Mammary epithelial cell (primary cell): ENCODE measurements at regions not wholly inside any gene's neighbourhood (a gene's known extent, or its start where the extent isn't known, plus 50 kb on each side); places are given as distances from the start of the nearest gene placed in this dataset.
"Not testable (repeated sequence)": the region's sequence is repeated elsewhere in the genome, so short reads cannot be mapped to it uniquely, and the experiment has no call there.

ENCODE experiments used
- EZH2 ChIP-seq: IDR thresholded peaks from 2 replicates; pipeline ENCODE4 v1.6.1; 2012; ENCODE audit warnings: low read length, inconsistent platforms, borderline replicate concordance
- TF ChIP-seq, protein P1 (sequence below), 2 donors: IDR thresholded peaks in 1 of 2; conservative IDR thresholded peaks in 1 of 2; 2 replicates each; pipeline ENCODE4 v1.5.1; 2011 to 2012; ENCODE audit warnings: inconsistent platforms in 2 of 2, low read length in 2 of 2, mild to moderate bottlenecking in 2 of 2, control low read depth in 1 of 2, low read depth in 1 of 2; ENCODE audit not compliant: insufficient read depth in 1 of 2; ENCODE audit errors: extremely low read depth in 1 of 2

- TF ChIP-seq, protein P1, sequence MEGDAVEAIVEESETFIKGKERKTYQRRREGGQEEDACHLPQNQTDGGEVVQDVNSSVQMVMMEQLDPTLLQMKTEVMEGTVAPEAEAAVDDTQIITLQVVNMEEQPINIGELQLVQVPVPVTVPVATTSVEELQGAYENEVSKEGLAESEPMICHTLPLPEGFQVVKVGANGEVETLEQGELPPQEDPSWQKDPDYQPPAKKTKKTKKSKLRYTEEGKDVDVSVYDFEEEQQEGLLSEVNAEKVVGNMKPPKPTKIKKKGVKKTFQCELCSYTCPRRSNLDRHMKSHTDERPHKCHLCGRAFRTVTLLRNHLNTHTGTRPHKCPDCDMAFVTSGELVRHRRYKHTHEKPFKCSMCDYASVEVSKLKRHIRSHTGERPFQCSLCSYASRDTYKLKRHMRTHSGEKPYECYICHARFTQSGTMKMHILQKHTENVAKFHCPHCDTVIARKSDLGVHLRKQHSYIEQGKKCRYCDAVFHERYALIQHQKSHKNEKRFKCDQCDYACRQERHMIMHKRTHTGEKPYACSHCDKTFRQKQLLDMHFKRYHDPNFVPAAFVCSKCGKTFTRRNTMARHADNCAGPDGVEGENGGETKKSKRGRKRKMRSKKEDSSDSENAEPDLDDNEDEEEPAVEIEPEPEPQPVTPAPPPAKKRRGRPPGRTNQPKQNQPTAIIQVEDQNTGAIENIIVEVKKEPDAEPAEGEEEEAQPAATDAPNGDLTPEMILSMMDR (conservative IDR thresholded peaks at IDR 0.05 in 1 of 2, IDR thresholded peaks at IDR 0.05 in 1 of 2; ENCODE audit: extremely low read depth in 1 of 2, insufficient read depth in 1 of 2, low read depth in 1 of 2, low read length in 2 of 2): not testable (repeated sequence)
- not testable (repeated sequence) for TF ChIP-seq EZH2
These were observed 1421.7 kb upstream of the PCDH10 start for GRCh38 chr4:131727418-131727817.
